MM.1S (cell line): ENCODE measurements at regions not wholly inside any gene's neighbourhood (a gene's known extent, or its start where the extent isn't known, plus 50 kb on each side); places are given as distances from the start of the nearest gene placed in this dataset.

Source experiments
- CTCF ChIP-seq: fragments of 300-600 bp; sonication (generic); IDR thresholded peaks from 2 replicates; pipeline ENCODE4 v1.5.1; 2016; ENCODE audit warnings: antibody characterized with exemption, low read length, mixed read lengths
- EZH2 ChIP-seq: fragments of 300-600 bp; sonication (generic); optimal IDR thresholded peaks from 2 replicates; pipeline ENCODE3; 2017; ENCODE audit warnings: low read depth, mild to moderate bottlenecking, antibody characterized with exemption, low read length, mixed read lengths

- TF ChIP-seq EZH2 (no peak), CTCF (no peak)
Observed at GRCh38 chr15:93830221-93831080, 400.9 kb upstream of the MCTP2 start.
